Astrocyte (in vitro differentiated cells and primary cell): ENCODE measurements at regions not wholly inside any gene's neighbourhood (a gene's known extent, or its start where the extent isn't known, plus 50 kb on each side); places are given as distances from the start of the nearest gene placed in this dataset.

Experiments
- DNase-seq: peaks from one replicate; pipeline ENCODE4 v3.0.0-alpha.2; 2010; ENCODE audit warnings: low read depth
- FAIRE-seq: peaks from 2 replicates; lab custom pipeline; 2011; peaks lifted over from hg19 to GRCh38; lab: Jason Lieb, UNC
- H2AFZ ChIP-seq: 2 replicates; pipeline ENCODE4 v1.6.0; 2012; ENCODE audit warnings: low read depth, low read length, inconsistent platforms
- H3K27ac ChIP-seq: 2 replicates; pipeline ENCODE4 v1.5.1; 2011; ENCODE audit warnings: low read depth, low read length, inconsistent platforms
- H3K27me3 ChIP-seq: 2 replicates; pipeline ENCODE4 v1.6.0; 2011; ENCODE audit warnings: low read length, inconsistent platforms; ENCODE audit not compliant: insufficient read depth
- H3K36me3 ChIP-seq: 2 replicates; pipeline ENCODE4 v1.5.1; 2011; ENCODE audit warnings: low read length, inconsistent platforms; ENCODE audit not compliant: insufficient read depth
- H3K4me1 ChIP-seq: 2 replicates; pipeline ENCODE4 v1.5.1; 2011; ENCODE audit warnings: low read length, inconsistent platforms; ENCODE audit not compliant: insufficient read depth
- H3K4me2 ChIP-seq: 2 replicates; pipeline ENCODE4 v1.6.0; 2012; ENCODE audit warnings: low read length, inconsistent platforms
- H3K4me3 ChIP-seq: 2 replicates; pipeline ENCODE4 v1.5.1; 2011; ENCODE audit warnings: low read depth, mild to moderate bottlenecking, low read length, inconsistent platforms; ENCODE audit not compliant: insufficient read depth
- H3K79me2 ChIP-seq: 2 replicates; pipeline ENCODE4 v1.6.0; 2012; ENCODE audit warnings: mild to moderate bottlenecking, low read length, inconsistent platforms; ENCODE audit not compliant: insufficient read depth
- H3K9ac ChIP-seq: 2 replicates; pipeline ENCODE4 v1.6.0; 2012; ENCODE audit warnings: mild to moderate bottlenecking, low read length, inconsistent platforms
- H3K9me3 ChIP-seq: 2 replicates; pipeline ENCODE4 v1.5.1; 2012; ENCODE audit warnings: low read depth, mild to moderate bottlenecking, low read length, inconsistent platforms; ENCODE audit not compliant: insufficient read depth
- H4K20me1 ChIP-seq: 2 replicates; pipeline ENCODE4 v1.6.0; 2012; ENCODE audit warnings: low read length, inconsistent platforms; ENCODE audit not compliant: insufficient read depth
- H3K27ac Mint-ChIP-seq: one replicate; pipeline ENCODE4 v1.8.0; 2021; ENCODE audit warnings: mild to moderate bottlenecking, mixed read lengths; ENCODE audit not compliant: unreplicated experiment
- H3K27me3 Mint-ChIP-seq: one replicate; pipeline ENCODE4 v1.8.0; 2021; ENCODE audit warnings: low read depth, mixed read lengths; ENCODE audit not compliant: unreplicated experiment
- H3K36me3 Mint-ChIP-seq: one replicate; pipeline ENCODE4 v1.8.0; 2021; ENCODE audit warnings: low read depth, mixed read lengths; ENCODE audit not compliant: unreplicated experiment
- H3K4me1 Mint-ChIP-seq: one replicate; pipeline ENCODE4 v1.8.0; 2021; ENCODE audit warnings: low read depth, mixed read lengths; ENCODE audit not compliant: unreplicated experiment
- H3K4me3 Mint-ChIP-seq: one replicate; pipeline ENCODE4 v1.8.0; 2021; ENCODE audit warnings: mild to moderate bottlenecking, moderate library complexity, mixed read lengths; ENCODE audit not compliant: unreplicated experiment
- H3K9me3 Mint-ChIP-seq: one replicate; pipeline ENCODE4 v1.8.0; 2021; ENCODE audit warnings: mild to moderate bottlenecking, mixed read lengths; ENCODE audit not compliant: unreplicated experiment
- CTCF ChIP-seq: IDR thresholded peaks from 2 replicates; pipeline ENCODE4 v1.5.1; 2011; ENCODE audit warnings: low read depth, mild to moderate bottlenecking, inconsistent platforms, low read length, moderate library complexity; ENCODE audit not compliant: insufficient read depth
- EZH2 ChIP-seq: IDR thresholded peaks from 2 replicates; pipeline ENCODE4 v1.6.1; 2012; ENCODE audit warnings: mild to moderate bottlenecking, low read length, inconsistent platforms; ENCODE audit not compliant: insufficient read depth

GRCh38 chr20:4597215-4597614, 89.0 kb upstream of the PRNP start:
- Mint-ChIP-seq H3K27ac (no peak overlapping the region), H3K9me3 (no peaks in the 10 kb centered on the region), H3K36me3 (no peaks in the 10 kb centered on the region), H3K4me3 (no peak overlapping the region), H3K4me1 (no peaks in the 10 kb centered on the region), H3K27me3 (peaks cover 37% of the 10 kb centered on the region)
- FAIRE-seq: no peak
- Histone ChIP-seq H3K4me1 (peaks cover 14% of the 10 kb centered on the region), H3K4me3 (no peak overlapping the region), H3K27ac (no peak overlapping the region), H4K20me1 (no peaks in the 10 kb centered on the region), H3K36me3 (no peaks in the 10 kb centered on the region), H3K4me2 (no peak overlapping the region), H3K79me2 (no peaks in the 10 kb centered on the region), H3K27me3 (no peaks in the 10 kb centered on the region), H3K9me3 (no peaks in the 10 kb centered on the region), H3K9ac (no peak overlapping the region), H2AFZ (no peak overlapping the region)
- no peak for DNase-seq
- TF ChIP-seq EZH2 (no peak), CTCF (no peak)

- Histone ChIP-seq H3K9ac (peak overlapping the region; percentile 76), H3K79me2 (no peaks in the 10 kb centered on the region), H3K27me3 (no peaks in the 10 kb centered on the region), H3K4me2 (peak overlapping the region; percentile 92), H3K36me3 (no peaks in the 10 kb centered on the region), H3K4me3 (no peak overlapping the region), H4K20me1 (no peaks in the 10 kb centered on the region), H3K4me1 (peaks cover 11% of the 10 kb centered on the region), H3K9me3 (no peaks in the 10 kb centered on the region), H3K27ac (no peak overlapping the region), H2AFZ (peak overlapping the region; percentile 72)
- Mint-ChIP-seq H3K27me3 (peaks cover 43% of the 10 kb centered on the region), H3K4me1 (no peaks in the 10 kb centered on the region), H3K36me3 (no peaks in the 10 kb centered on the region), H3K9me3 (no peaks in the 10 kb centered on the region), H3K27ac (no peak overlapping the region), H3K4me3 (no peak overlapping the region)
- FAIRE-seq (no peak), DNase-seq (no peak)
- no peak for TF ChIP-seq CTCF
- TF ChIP-seq EZH2: no peak
Observed at GRCh38 chr20:4593149-4593525, 93.1 kb upstream of the PRNP start.

GRCh38 chr20:4592316-4593148, 93.7 kb upstream of the PRNP start:
- Histone ChIP-seq H3K4me2 (peak overlapping the region; percentile 92), H3K9ac (peak overlapping the region; percentile 76), H3K9me3 (no peaks in the 10 kb centered on the region), H4K20me1 (no peaks in the 10 kb centered on the region), H3K36me3 (no peaks in the 10 kb centered on the region), H3K79me2 (no peaks in the 10 kb centered on the region), H3K27ac (peak overlapping the region; percentile 54), H3K4me1 (peaks cover 11% of the 10 kb centered on the region), H3K4me3 (peak overlapping the region; percentile 58), H3K27me3 (no peaks in the 10 kb centered on the region), H2AFZ (peak overlapping the region; percentile 72)
- Mint-ChIP-seq H3K27ac (no peak overlapping the region), H3K4me1 (no peaks in the 10 kb centered on the region), H3K9me3 (no peaks in the 10 kb centered on the region), H3K4me3 (no peak overlapping the region), H3K27me3 (peaks cover 43% of the 10 kb centered on the region), H3K36me3 (no peaks in the 10 kb centered on the region)
- no peak for DNase-seq
- peak; percentile 53 for TF ChIP-seq CTCF
- TF ChIP-seq EZH2: no peak
- FAIRE-seq: no peak
